Caki2 (cell line): ENCODE measurements at regions not wholly inside any gene's neighbourhood (a gene's known extent, or its start where the extent isn't known, plus 50 kb on each side); places are given as distances from the start of the nearest gene placed in this dataset.

Experiments used
- DNase-seq: peaks from one replicate; pipeline ENCODE4 v3.0.0-alpha.2; 2015; ENCODE audit warnings: low read depth
- in situ Hi-C: cut with HindIII; loops from 2 replicates; pipeline ENCODE4 v1.10.0; 2016; ENCODE audit warnings: low sequenced_read_pairs, low pct_unique_long_range_greater_than_20kb, mixed read lengths

GRCh38 chr2:200216310-200216709 lies 90.2 kb upstream of the SPATS2L start:
- no peak for DNase-seq
- in situ Hi-C loops, result no loop called here

GRCh38 chr2:200217320-200217719 lies 89.2 kb upstream of the SPATS2L start:
- in situ Hi-C loops, result no loop called here
- DNase-seq, result no peak

- in situ Hi-C loops, result no loop called here
- DNase-seq, result no peak
Measured at GRCh38 chr2:200218645-200219044, 87.8 kb upstream of the SPATS2L start.

- DNase-seq, result no peak
- in situ Hi-C loops, result no loop called here
Measured at GRCh38 chr2:200219309-200220113, 87.0 kb upstream of the SPATS2L start.

GRCh38 chr2:200220251-200220650 lies 86.2 kb upstream of the SPATS2L start:
- DNase-seq, result no peak
- in situ Hi-C loops, result no loop called here

- peak; percentile 16 for DNase-seq
Measured at GRCh38 chr2:200221055-200221955, 85.2 kb upstream of the SPATS2L start.

GRCh38 chr2:200222791-200223190 lies 83.7 kb upstream of the SPATS2L start:
- in situ Hi-C loops, result no loop called here
- no peak for DNase-seq

More at GRCh38 chr2:200221055-200221955, 85.2 kb upstream of the SPATS2L start:
- in situ Hi-C loops, result no loop called here

- in situ Hi-C loops, result no loop called here
- DNase-seq, result no peak
Measured at GRCh38 chr2:200223205-200223784, 83.2 kb upstream of the SPATS2L start.

GRCh38 chr2:200225951-200226350 lies 80.5 kb upstream of the SPATS2L start:
- in situ Hi-C loops, result no loop called here
- no peak for DNase-seq

- in situ Hi-C loops, result no loop called here
- no peak for DNase-seq
Measured at GRCh38 chr2:200226451-200227426, 79.8 kb upstream of the SPATS2L start.

- in situ Hi-C loops, result no loop called here
- DNase-seq, result no peak
Measured at GRCh38 chr2:200230716-200231115, 75.8 kb upstream of the SPATS2L start.

- in situ Hi-C loops, result no loop called here
- no peak for DNase-seq
Measured at GRCh38 chr2:200235533-200235932, 71.0 kb upstream of the SPATS2L start.

- DNase-seq, result no peak
- in situ Hi-C loops, result no loop called here
Measured at GRCh38 chr2:200239216-200239615, 67.3 kb upstream of the SPATS2L start.

GRCh38 chr2:200242570-200242969 lies 63.9 kb upstream of the SPATS2L start:
- in situ Hi-C loops, result no loop called here
- DNase-seq, result no peak

GRCh38 chr2:200243441-200243840 lies 63.1 kb upstream of the SPATS2L start:
- no peak for DNase-seq

GRCh38 chr2:200244111-200244510 lies 62.4 kb upstream of the SPATS2L start:
- no peak for DNase-seq
- in situ Hi-C loops, result no loop called here

More at GRCh38 chr2:200243441-200243840, 63.1 kb upstream of the SPATS2L start:
- in situ Hi-C loops, result no loop called here

- in situ Hi-C loops, result no loop called here
- no peak for DNase-seq
Measured at GRCh38 chr2:200247494-200247893, 59.0 kb upstream of the SPATS2L start.
